WERI-Rb-1 (cell line): ENCODE measurements at regions not wholly inside any gene's neighbourhood (a gene's known extent, or its start where the extent isn't known, plus 50 kb on each side); places are given as distances from the start of the nearest gene placed in this dataset.

ENCODE experiments used
- DNase-seq: peaks from one replicate; pipeline ENCODE4 v3.0.0-alpha.2; 2020
- H3K27ac ChIP-seq: fragments of 250-450 bp; sonication (Bioruptor Pico); 2 replicates; pipeline ENCODE4 v1.5.1; 2020; ENCODE audit warnings: mild to moderate bottlenecking, moderate library complexity
- H3K27me3 ChIP-seq: fragments of 250-450 bp; sonication (Bioruptor Pico); 2 replicates; pipeline ENCODE4 v1.5.1; 2021; ENCODE audit warnings: mild to moderate bottlenecking, low read depth, moderate library complexity; ENCODE audit not compliant: insufficient read depth, severe bottlenecking
- H3K36me3 ChIP-seq: fragments of 250-450 bp; sonication (Bioruptor Pico); 2 replicates; pipeline ENCODE4 v1.5.1; 2020; ENCODE audit warnings: mild to moderate bottlenecking, moderate library complexity
- H3K4me3 ChIP-seq: 2 replicates; pipeline ENCODE4 v1.5.1; 2011; ENCODE audit warnings: low read depth, mild to moderate bottlenecking, control low read depth, low read length
- H3K9me3 ChIP-seq: fragments of 250-450 bp; sonication (Bioruptor Pico); 2 replicates; pipeline ENCODE4 v1.5.1; 2021; ENCODE audit warnings: mild to moderate bottlenecking, moderate library complexity; ENCODE audit not compliant: severe bottlenecking
- CTCF ChIP-seq: IDR thresholded peaks from 2 replicates; pipeline ENCODE4 v1.5.1; 2011; ENCODE audit warnings: low read depth, mild to moderate bottlenecking, control low read depth, inconsistent platforms, low read length

- no peaks in the 10 kb centered on the region for H3K27me3 ChIP-seq
- no peak for DNase-seq
- no peak overlapping the region for H3K27ac ChIP-seq
- no peaks in the 10 kb centered on the region for H3K9me3 ChIP-seq
- H3K4me3 ChIP-seq, result no peak overlapping the region
- TF ChIP-seq CTCF, result no peak
- no peaks in the 10 kb centered on the region for H3K36me3 ChIP-seq
Observed at GRCh38 chr10:56874950-56875349, 513.9 kb upstream of the ZWINT start.

GRCh38 chr10:56871160-56871668, 510.2 kb upstream of the ZWINT start:
- Histone ChIP-seq H3K36me3 (no peaks in the 10 kb centered on the region), H3K27me3 (no peaks in the 10 kb centered on the region), H3K4me3 (no peak overlapping the region), H3K27ac (no peak overlapping the region), H3K9me3 (no peaks in the 10 kb centered on the region)
- no peak for DNase-seq
- no peak for TF ChIP-seq CTCF

- Histone ChIP-seq H3K9me3 (no peaks in the 10 kb centered on the region), H3K27me3 (no peaks in the 10 kb centered on the region), H3K27ac (no peak overlapping the region), H3K36me3 (no peaks in the 10 kb centered on the region), H3K4me3 (no peak overlapping the region)
- no peak for DNase-seq
- TF ChIP-seq CTCF, result no peak
Observed at GRCh38 chr10:56867236-56867635, 506.2 kb upstream of the ZWINT start.

GRCh38 chr10:56856569-56856968, 495.5 kb upstream of the ZWINT start:
- Histone ChIP-seq H3K9me3 (no peaks in the 10 kb centered on the region), H3K36me3 (no peaks in the 10 kb centered on the region), H3K27ac (no peak overlapping the region), H3K4me3 (no peak overlapping the region), H3K27me3 (no peaks in the 10 kb centered on the region)
- DNase-seq, result no peak
- no peak for TF ChIP-seq CTCF

- Histone ChIP-seq H3K27ac (no peak overlapping the region), H3K27me3 (no peaks in the 10 kb centered on the region), H3K36me3 (no peaks in the 10 kb centered on the region), H3K9me3 (no peaks in the 10 kb centered on the region), H3K4me3 (no peak overlapping the region)
- no peak for DNase-seq
- no peak for TF ChIP-seq CTCF
Observed at GRCh38 chr10:56844978-56845529, 484.0 kb upstream of the ZWINT start.

GRCh38 chr10:56836659-56837058, 475.6 kb upstream of the ZWINT start:
- H3K36me3 ChIP-seq, result no peaks in the 10 kb centered on the region
- H3K27me3 ChIP-seq, result no peaks in the 10 kb centered on the region
- no peaks in the 10 kb centered on the region for H3K9me3 ChIP-seq
- no peak for DNase-seq
- no peak overlapping the region for H3K27ac ChIP-seq
- TF ChIP-seq CTCF, result no peak
- H3K4me3 ChIP-seq, result no peak overlapping the region
